Ovary (tissue), 7 donors: ENCODE measurements at regions not wholly inside any gene's neighbourhood (a gene's known extent, or its start where the extent isn't known, plus 50 kb on each side); places are given as distances from the start of the nearest gene placed in this dataset.

ENCODE experiments used
- DNase-seq, 5 donors: peaks; one replicate each; pipeline ENCODE4 v3.0.0-alpha.2; 2019 to 2020
- H3K27ac ChIP-seq, 2 donors: fragments of 200-600 bp; one replicate each; pipeline versions ENCODE4 v1.5.1 to v1.8.0; 2019 to 2022
- H3K27me3 ChIP-seq: fragments of 200-600 bp; one replicate; pipeline ENCODE4 v1.8.0; 2022
- H3K36me3 ChIP-seq: fragments of 200-600 bp; sonication (generic); one replicate; pipeline ENCODE4 v1.5.1; 2019
- H3K4me1 ChIP-seq: one replicate; pipeline ENCODE4 v1.8.1; 2013; ENCODE audit warnings: mild to moderate bottlenecking, moderate library complexity; ENCODE audit not compliant: insufficient read depth
- H3K4me3 ChIP-seq: fragments of 200-600 bp; sonication (generic); one replicate; pipeline ENCODE4 v1.5.1; 2017
- H3K9me3 ChIP-seq, 2 donors: fragments of 200-600 bp in 1 of 2; sonication (generic) in 1 of 2; one replicate each; pipeline versions ENCODE4 v1.5.1 to v1.8.1; 2013 to 2019; ENCODE audit warnings: mild to moderate bottlenecking in 1 of 2, moderate library complexity in 1 of 2
- EP300 ChIP-seq: sonication (generic); formaldehyde crosslinking; IDR thresholded peaks from one replicate; pipeline ENCODE4 v1.6.1; 2017; ENCODE audit warnings: antibody characterized with exemption
- POLR2A ChIP-seq: fragments of 450-650 bp; IDR thresholded peaks from one replicate; pipeline ENCODE4 v1.6.1; 2017; ENCODE audit warnings: antibody characterized with exemption, mild to moderate bottlenecking, moderate library complexity
- WGBS, 3 donors: extraction: QIAGEN DNeasy Blood & Tissue Kit in 1 of 3; methylation state at CpG; one replicate each; pipeline versions ENCODE4 v1.1.5 to v1.1.7; 2013 to 2017; 5-methylcytosine and 5-hydroxymethylcytosine counted together
- intact Hi-C, 4 donors: fragments of 100-400 bp; cut with DNase I; formaldehyde crosslinking; loops; one replicate each; pipeline versions ENCODE4 v1.11.0 to v1.15.1; 2022 to 2023
- TF ChIP-seq, protein P1 (sequence below), 3 donors: fragments of 450-650 bp in 2 of 3; fragments of 200-600 bp in 1 of 3; IDR thresholded peaks; one replicate each; pipeline versions ENCODE4 v1.5.1 to v1.8.0; 2016 to 2022; ENCODE audit warnings: antibody characterized with exemption in 3 of 3, mild to moderate bottlenecking in 1 of 3
- donor health status: DM: no; HTN: no; CAD: no; lungs with moderate emphysema.
- donor health status: DM: no; HTN: no; CAD: no.
- donor health status: Bipolar disorder and iron deficiency.
- donor health status: DM: no; HTN: no; CAD: no.
- donor health status: DM: yes; HTN: yes; CAD: no.

DNA sequence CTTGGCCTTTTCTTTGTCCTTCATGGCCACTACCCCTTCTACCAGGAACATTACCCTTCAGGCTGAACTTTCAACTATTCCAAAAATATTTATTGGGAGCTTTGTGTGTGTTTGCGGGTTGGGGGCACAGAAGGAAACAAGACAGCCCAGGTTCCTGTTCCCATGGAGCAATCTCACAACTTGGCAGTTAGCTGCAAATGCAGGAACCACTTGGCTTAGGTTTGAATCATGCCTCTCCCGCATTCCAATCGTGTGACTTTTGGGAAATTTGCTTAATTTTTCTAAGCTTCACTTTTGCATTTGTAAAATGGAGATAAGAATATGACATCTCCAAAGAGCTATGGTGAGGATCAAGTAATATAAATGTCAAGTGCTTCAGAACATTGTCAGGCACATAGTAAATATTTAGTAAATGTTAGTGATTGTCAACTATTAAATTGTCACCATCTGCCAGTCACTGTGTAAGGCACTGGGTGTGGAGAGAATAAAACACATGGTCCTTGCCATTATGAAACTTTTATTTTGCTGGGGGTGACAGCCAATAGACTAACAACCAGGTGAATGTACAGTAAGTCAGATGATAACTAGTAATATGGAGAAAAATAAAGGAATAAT is 277.1 kb downstream of the SNX13 start:
- intact Hi-C loops, result no loop called here
- TF ChIP-seq POLR2A (no peak), EP300 (no peak)
- TF ChIP-seq, protein P1, sequence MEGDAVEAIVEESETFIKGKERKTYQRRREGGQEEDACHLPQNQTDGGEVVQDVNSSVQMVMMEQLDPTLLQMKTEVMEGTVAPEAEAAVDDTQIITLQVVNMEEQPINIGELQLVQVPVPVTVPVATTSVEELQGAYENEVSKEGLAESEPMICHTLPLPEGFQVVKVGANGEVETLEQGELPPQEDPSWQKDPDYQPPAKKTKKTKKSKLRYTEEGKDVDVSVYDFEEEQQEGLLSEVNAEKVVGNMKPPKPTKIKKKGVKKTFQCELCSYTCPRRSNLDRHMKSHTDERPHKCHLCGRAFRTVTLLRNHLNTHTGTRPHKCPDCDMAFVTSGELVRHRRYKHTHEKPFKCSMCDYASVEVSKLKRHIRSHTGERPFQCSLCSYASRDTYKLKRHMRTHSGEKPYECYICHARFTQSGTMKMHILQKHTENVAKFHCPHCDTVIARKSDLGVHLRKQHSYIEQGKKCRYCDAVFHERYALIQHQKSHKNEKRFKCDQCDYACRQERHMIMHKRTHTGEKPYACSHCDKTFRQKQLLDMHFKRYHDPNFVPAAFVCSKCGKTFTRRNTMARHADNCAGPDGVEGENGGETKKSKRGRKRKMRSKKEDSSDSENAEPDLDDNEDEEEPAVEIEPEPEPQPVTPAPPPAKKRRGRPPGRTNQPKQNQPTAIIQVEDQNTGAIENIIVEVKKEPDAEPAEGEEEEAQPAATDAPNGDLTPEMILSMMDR (IDR thresholded peaks at IDR 0.05), result no peak
- H3K9me3 ChIP-seq, result no peaks in the 10 kb centered on the region
- H3K4me1 ChIP-seq, result no peaks in the 10 kb centered on the region
- H3K27ac ChIP-seq, result no peak overlapping the region
- WGBS, 3 donors, result 48 to 69% (median 50%) methylated on average over 3 of the region's 3 CpGs
- no peak for DNase-seq
- no peaks in the 10 kb centered on the region for H3K27me3 ChIP-seq
- H3K4me3 ChIP-seq, result no peak overlapping the region
- no peaks in the 10 kb centered on the region for H3K36me3 ChIP-seq

DNA sequence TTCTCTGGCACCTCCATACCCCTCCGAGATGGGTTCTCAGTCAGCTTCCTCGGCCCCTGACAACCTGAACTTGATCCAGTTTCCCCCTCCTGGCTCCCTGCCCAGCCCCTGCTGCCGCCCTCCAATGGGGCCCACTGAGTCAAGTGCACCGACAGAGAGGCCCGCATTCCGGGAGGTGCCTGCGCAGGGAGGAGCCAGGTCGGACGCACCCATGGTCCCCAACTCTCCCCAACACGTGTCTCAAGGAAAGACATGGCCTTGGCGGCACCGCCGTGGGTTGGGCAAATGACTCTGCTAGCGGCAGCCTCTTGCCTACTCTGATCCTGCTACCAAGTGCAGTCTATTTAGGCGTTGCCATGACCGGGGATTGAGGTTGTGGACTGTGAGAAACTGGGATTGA is 275.3 kb downstream of the SNX13 start:
- 90 to 96% (median 92%) methylated on average over 16 of the region's 16 CpGs for WGBS, 3 donors
- Histone ChIP-seq H3K4me1 (no peaks in the 10 kb centered on the region), H3K27me3 (no peaks in the 10 kb centered on the region), H3K36me3 (no peaks in the 10 kb centered on the region), H3K4me3 (no peak overlapping the region), H3K9me3 (no peaks in the 10 kb centered on the region), H3K27ac (no peak overlapping the region)
- no peak for DNase-seq
- intact Hi-C loops, result no loop called here
- TF ChIP-seq, protein P1 (IDR thresholded peaks at IDR 0.05), result no peak
- no peak for TF ChIP-seq POLR2A
- no peak for TF ChIP-seq EP300

DNA sequence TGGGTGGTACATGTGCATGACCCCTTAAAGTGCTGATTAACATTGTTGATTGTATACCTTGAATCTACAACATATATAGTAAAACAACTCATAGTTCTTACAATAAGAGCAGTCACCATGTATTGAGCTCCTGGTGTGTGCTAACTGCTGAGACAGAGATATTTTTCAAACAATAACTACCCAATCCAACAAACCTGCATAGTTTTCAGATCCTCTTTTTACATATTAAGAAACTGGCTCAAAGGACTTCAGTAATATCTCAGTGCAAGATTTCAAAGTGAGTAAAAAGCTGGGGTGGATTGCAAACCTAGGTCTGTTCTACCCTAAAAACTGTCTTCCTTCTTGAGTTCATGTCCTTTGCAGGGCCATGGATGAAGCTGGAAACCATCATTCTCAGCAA is 272.2 kb downstream of the SNX13 start:
- Histone ChIP-seq H3K4me1 (no peaks in the 10 kb centered on the region), H3K36me3 (no peaks in the 10 kb centered on the region), H3K27ac (no peak overlapping the region), H3K4me3 (no peak overlapping the region), H3K9me3 (no peaks in the 10 kb centered on the region), H3K27me3 (no peaks in the 10 kb centered on the region)
- DNase-seq, result no peak
- intact Hi-C loops, result no loop called here
- TF ChIP-seq EP300, result no peak
- TF ChIP-seq, protein P1 (IDR thresholded peaks at IDR 0.05), result no peak
- TF ChIP-seq POLR2A, result no peak

DNA sequence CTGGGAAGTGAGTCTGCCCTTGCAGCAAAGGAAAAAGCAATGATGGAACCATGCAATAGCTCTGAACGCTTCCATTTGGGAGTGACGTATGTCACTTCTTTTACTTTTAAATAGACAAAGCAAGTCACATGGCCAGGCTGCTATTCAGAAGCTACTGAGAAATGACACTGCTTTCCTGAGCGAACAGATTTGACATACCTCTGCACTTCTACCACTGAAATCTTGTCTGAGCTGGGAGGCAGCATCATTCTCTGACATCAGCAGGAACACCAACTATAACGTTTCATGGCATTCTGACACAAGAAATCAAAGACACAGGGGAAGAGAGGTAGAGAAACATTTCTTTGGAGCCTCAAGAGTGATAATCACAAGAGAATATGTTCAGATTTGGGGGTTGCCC is 271.1 kb downstream of the SNX13 start:
- TF ChIP-seq POLR2A (no peak), EP300 (no peak)
- TF ChIP-seq, protein P1 (IDR thresholded peaks at IDR 0.05), result no peak
- H3K4me1 ChIP-seq, result no peaks in the 10 kb centered on the region
- intact Hi-C loops, result no loop called here
- H3K9me3 ChIP-seq, result no peaks in the 10 kb centered on the region
- WGBS, 3 donors, result 84 to 92% (median 89%) methylated on average over 4 of the region's 4 CpGs
- no peaks in the 10 kb centered on the region for H3K27me3 ChIP-seq
- no peak for DNase-seq
- H3K4me3 ChIP-seq, result no peak overlapping the region
- no peak overlapping the region for H3K27ac ChIP-seq
- H3K36me3 ChIP-seq, result no peaks in the 10 kb centered on the region
